ENCODE measurements at regions not wholly inside any gene's neighbourhood (a gene's known extent, or its start where the extent isn't known, plus 50 kb on each side); places are given as distances from the start of the nearest gene placed in this dataset.

DNA sequence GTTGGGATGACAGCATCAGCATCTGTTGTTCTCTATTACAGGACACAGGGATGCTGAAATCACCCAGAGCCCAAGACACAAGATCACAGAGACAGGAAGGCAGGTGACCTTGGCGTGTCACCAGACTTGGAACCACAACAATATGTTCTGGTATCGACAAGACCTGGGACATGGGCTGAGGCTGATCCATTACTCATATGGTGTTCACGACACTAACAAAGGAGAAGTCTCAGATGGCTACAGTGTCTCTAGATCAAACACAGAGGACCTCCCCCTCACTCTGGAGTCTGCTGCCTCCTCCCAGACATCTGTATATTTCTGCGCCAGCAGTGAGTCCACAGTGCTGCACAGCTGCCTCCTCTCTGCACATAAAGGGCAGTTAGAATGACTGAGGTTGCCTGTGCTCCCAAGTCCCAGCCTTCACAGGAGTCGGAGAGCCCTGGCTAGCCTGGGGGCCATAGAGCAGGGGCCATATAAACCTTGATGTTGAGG, 142.2 kb upstream of the PRSS58 start:
- DNase-seq, result no peak

DNA sequence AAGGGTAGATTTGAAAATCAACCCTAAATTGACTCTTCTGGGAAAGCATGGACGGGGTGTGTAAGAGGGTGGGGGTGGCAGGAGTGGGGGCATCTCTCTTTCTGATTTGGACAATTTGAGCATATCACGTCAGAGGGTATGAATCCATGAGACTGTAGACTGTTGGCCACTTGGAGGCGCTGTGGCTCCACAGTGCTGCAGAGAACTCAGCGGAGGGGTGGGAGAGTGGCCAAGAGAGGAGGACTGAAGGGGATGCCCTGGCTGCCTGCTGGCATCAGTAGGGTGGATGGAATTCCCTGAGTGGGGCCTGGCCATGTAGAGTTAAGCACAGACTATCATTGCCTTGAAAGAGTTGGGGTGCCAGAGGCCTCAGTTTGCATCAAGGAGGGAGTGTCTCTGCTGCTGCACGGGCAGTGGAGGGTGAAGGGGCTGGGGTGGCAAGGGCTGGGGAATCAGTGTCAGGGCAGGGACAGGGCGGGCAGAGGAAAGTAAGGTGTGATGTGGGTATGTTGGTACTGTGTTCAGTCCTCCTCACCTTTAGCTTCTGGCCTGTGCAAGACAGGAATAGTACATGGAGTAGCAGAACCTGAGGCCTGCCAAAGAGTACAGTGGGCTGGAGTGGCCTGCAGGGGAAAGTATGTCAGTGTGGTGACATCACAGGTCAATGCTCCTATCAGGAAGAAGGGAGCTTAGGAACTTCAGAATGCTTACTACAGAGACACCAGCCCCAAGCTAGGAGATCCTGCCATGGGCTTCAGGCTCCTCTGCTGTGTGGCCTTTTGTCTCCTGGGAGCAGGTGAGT, 133.5 kb upstream of the PRSS58 start:
- DNase-seq, result no peak

DNA sequence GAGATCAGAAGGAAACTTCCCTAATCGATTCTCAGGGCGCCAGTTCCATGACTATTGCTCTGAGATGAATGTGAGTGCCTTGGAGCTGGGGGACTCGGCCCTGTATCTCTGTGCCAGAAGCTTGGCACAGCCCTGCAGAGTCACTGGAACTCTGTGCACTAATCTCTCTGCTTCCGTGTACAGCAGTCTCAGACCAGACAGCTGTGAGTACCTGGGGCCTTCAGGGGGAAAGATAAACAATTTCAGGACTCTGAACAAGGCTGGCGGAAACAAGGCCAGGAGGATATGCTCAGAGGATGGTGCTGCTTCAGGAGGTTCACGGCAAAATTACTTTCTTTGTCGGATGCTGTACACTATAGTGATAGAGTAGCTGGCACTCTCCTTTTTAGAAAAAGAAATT, 131.7 kb upstream of the PRSS58 start:
- no peak for DNase-seq

DNA sequence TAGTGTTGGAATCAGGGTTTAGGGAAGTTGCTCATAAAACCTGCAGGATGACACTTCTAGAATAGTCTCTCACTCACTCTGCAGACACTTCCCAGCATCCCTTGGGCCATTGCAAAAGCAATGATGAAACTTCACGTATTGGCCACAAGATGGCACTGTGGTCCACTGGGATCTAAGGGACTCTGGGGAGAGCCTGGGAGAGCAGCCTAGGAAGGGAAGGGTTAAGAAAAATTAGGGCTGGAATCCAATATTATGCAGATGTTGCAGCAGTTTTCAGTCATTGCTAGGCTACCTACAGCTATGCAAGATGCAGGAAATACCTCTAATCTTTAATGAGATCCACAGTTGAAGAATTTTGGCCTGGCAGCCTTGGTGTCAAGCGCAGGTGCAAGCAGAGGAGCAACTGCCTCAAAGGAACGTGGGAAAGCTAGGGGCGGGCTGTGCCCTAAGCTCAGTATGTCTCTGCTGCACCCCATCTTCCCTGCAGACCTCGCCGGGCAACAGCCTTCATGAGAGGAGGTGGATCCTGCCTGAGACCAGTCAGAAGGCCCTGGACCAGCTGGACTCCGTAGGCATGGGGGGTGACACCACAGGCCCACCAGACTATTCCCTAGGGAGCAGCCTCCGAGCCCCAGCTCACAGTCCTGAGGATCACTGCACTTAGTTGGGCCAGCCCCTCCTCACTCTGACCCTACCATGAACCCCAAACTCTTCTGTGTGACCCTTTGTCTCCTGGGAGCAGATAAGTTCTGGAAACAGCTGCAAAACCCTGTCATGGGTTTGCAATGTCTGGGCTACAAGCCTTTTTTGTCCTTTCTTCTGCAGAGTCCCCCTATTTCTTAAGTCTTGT, 127.9 kb upstream of the PRSS58 start:
- peak; percentile 27 for DNase-seq

DNA sequence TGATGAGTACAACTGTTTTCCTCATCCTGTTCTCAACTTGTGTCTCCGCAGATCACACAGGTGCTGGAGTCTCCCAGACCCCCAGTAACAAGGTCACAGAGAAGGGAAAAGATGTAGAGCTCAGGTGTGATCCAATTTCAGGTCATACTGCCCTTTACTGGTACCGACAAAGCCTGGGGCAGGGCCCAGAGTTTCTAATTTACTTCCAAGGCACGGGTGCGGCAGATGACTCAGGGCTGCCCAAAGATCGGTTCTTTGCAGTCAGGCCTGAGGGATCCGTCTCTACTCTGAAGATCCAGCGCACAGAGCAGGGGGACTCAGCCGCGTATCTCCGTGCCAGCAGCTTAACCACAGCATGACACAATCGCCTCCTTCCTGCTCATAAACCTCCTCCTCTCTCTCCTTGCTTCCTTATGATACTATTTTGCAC, 126.7 kb upstream of the PRSS58 start:
- no peak for DNase-seq

DNA sequence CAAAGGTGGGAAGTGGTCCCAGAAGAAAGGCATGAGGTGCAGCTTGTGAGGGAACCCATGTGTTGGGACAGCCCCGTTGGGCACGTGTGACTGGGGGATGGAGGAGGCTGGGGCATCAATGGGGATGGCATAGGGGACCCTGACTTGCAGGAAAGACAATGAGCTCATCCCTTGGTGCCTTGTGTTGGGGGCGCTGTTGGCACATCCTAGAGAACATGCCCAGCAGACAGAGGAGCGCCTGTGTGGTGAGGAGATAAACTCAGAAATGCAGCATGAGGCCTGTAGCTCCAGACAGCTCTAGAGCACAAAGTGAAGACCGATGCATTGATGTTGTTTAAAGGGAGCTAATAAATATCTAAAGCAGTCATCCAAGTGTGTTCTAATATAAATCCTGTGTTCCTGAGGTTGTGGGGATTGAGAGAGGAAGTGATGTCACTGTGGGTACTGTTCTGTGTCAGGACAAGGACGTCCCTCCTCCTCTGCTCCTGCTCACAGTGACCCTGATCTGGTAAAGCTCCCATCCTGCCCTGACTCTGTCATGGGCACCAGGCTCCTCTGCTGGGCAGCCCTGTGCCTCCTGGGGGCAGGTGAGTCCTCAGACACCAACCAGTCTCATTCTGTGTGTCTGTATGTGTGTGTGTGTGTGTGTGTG, 126.1 kb upstream of the PRSS58 start:
- no peak for DNase-seq

DNA sequence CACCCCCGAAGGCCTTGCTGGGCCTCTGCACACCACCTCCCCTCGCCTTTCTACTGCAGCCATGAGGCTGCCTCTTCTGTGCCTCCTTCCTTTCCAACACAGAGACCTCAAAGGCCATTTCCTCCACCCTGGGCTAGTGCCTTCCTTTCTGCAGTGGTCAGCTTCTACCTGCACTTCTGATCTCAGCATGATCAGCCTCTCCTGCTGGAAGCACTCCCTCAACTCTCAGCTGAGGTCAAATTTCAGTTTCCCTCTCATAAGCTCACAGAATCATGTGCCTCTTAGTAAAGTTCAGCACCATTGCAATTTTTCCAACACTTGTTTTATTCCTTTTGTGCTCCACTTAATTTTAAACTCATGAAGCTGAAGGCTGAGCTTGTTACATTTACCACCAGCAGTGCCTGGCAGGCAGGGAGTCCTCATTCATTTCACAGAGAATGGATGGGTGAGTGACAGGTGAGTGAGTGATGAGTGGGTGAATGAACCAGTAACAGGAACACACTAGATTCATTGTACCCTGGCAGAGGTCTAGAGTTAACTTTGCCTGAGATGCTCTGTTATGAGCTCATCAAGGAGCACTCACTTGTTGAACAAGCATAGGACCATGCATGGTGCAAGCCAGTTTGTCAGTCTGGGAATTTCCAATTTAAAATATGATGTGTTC, 124.0 kb upstream of the PRSS58 start:
- no peak for DNase-seq

DNA sequence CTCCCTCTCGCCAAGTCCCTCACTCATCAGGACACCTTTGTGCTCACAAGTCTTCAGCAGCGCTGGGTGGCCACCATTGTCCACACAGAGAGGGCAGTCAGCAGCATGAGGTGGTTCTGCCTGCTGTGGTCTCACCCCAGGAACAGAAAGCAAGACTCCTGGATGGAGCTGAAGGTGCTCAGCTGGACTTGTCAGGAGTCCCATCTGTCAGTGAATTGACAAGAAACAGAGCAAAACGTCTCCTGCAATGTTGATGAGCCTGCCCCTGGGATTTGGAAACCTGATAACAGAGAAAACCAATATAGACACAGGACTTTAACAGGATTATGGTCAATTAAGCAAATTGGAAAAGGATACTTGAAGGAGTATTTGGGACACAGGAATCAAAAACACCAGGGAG, 122.2 kb upstream of the PRSS58 start:
- no peak for DNase-seq

DNA sequence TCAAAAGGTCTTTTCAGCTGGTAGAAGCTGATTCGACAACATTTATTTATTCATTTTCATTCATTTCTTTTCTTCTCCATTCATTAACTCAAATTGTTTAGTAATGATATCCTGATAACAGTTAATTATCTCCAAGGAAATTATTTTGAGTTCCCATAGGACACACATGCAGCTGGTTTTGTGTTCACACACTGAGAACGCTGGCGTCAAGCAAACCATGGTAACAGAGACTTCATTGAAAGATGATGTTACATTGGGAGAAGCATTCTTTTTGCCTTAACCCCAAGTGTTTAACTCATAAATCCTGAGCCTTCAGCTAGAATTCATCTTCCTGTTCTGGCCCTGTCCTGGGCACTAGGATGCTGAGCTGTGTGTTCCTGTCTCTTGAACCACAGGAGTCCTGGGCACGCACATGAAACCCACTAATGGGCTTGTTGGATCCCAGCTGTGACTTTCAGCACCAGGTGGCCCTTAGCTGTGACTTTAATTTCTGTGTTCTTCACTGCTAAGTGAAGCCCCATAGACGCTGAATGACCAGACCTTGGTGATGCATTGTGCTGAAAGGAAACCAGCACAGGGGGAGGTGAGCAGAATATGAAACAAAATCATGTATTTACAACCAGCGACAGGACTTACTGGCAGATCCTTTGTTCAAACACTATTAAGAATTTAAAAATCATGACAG, 121.5 kb upstream of the PRSS58 start:
- DNase-seq, result no peak

DNA sequence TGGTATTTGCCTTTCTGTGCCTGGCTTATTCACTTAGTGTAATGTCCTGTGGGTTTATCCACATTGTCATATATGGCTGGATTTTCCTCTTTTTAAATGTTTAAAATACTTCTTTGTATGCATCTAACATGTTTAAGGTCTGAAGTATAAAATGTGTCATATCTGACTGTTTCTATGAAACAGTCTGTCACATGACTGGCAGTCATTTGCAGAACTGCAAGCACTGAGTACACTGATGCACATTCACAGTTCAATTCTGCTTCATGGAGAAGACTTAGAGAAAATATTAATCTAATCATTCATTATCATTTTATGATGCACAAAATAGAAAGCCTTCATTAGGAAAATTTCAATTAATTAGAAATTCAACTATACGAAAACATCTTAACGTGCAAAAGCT, 119.7 kb upstream of the PRSS58 start:
- no peak for DNase-seq

DNA sequence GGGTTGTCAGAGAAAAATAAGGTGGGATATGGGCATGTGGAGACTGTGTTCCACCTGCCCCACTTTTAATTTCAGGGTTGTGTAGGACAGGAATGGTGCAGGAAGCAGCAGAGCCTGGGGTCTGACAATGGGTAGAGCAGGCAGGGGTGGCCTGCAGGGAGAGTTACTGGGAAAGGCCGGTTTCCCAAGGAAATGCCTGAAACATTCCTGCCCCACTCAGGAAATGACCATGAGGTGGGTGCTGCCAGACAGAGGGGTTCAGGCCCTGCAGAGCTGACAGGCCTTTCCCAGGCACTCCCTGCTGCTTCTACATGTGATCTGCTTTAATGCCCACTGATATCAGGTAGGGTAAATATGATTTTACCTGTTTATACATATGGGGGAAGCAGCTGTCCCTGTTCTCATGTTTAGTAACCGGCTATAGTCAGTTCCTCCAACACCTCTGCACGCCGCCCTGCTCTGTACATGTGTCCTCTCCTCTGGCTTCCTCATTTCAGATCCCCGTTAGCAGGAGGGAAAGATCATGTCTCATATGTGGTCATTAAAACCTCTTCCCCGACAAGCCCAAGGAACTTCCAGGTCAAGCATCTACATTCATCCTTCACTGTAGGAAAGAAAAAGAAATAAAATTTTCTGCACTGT, 118.6 kb upstream of the PRSS58 start:
- DNase-seq, result no peak

DNA sequence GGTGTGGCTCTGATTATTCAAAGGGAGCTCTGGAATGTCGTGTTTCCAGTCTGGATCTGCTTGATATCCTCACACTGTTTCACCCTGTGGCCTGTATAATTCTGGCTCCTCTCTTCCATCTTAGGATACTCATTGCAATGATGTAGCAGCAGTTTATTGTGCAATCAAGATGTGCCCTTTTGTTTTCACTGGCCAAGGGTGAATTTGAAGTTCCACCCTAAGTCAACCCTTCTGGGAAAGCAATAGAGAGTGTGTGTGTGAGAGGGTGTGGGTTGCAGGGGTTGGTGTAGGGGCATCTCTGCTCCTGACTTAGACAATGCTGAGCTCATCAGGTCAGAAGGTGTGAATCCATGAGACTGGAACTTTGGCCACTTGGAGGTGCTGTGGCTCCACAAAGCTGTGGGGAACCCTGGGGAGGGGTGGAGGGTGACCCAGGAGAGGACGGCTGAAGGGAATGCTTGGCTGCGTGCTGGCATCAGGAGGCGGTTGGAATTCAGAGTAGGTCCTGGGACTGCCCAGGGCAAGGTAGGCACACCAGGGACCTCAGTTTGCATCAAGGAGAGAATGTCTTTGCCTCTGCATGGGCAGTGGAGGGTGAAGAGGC, 118.0 kb upstream of the PRSS58 start:
- no peak for DNase-seq

DNA sequence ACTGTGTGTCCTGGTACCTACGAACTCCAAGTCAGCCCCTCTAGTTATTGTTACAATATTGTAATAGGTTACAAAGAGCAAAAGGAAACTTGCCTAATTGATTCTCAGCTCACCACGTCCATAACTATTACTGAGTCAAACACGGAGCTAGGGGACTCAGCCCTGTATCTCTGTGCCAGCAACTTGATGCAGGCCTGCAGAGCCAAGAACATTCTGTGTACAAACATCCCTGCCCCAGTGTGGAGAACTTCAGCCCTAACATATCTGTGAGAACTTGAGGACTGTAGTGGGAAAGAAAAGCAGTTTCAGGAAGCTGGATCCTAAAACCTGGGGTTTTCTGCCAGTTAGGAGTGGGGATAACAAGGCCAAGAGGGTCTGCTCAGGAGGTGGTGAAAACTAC, 114.9 kb upstream of the PRSS58 start:
- no peak for DNase-seq

DNA sequence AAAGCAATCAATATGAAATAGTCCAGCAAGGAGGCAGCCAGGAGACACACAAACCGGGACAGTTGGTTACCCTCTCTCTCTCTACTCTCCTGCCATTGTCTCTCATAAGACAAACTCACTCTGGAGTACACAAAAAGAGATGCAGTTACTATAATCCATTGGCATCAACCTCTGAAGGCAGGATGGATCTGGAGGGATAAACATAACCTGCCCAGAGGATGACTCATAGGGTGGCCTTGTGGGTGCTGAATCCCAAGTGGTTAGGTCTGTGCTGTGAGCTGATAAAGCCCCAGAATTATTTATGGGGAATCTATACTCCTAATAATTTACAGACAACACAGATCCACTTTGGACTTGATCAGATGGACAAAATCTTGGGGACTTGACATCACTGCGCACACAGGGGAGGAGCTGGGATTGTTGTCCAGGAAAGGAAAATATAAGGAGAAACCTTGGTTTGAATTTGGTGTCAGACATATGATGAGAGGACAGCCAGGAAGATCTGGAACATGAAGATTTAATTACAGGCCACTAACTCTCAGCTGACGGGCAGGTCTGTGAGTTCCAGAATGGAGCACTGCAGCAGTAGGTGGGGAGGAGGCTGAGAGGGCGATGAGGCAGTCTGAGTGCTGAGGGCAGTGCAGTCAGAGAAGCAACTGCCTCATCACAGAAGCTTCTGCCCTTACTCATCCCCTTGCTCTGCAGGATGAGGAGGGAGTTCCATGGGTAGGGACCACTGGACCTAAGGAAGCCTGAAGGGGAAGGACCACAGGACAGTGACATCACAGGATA, 113.9 kb upstream of the PRSS58 start:
- DNase-seq, result no peak

DNA sequence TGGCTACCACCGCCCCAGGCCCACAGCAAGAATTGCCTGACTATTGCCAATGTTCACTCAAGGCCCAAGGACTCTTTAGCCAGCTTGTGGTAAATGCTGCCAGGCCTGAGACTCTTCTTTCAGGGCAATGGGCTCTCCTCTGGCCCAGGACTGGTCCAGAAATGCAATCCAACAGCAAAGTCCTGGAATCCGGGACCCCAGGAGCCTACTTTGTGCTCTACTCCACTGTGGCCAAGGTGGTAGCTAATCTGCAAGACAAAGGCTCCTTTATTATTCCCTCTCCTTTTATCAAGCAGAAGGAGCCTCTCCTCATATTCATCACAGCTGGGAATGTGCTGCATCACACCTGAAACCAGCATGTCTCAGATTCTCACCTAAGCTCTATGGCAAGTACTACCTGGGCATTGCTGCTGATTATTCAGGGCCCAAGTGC, 107.6 kb upstream of the PRSS58 start:
- DNase-seq, result no peak

DNA sequence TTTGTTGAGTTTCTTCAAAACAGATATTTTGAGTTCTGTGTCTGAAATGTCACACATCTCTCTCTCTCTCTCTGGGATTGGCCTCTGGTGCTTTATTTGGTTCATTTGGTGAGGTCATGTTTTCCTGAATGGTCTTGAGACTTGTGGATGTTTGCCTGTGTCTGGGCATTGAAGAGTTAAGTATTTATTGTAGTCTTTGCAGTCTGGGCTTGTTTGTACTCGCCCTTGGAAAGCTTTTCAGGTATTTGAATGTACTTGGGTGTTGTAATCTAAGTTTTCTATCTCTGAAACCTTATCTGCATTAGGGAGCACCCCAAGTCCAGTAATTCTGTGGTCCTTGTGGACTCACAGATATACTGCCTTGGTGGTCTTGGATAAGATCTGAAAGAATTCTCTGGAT, 106.7 kb upstream of the PRSS58 start:
- DNase-seq, result no peak

DNA sequence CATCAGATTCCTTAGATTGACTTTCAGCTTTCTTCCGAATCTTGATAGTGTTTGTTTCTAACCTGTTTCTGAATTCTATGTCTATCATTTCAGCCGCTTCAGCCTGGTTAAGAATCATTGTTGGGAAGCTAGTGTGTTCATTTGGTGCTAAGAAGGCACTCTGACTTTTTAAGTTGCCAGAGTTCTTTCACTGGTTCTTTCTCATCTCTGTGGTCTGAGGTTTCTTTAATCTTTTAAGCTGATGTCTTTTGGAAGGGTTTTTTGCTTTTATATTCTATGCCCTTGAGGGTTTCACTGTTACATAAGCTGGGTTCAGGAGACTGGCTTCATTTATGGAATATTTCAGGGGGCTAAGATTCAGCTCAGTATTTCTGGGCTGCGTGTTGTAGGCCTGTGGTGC, 104.5 kb upstream of the PRSS58 start:
- DNase-seq, result no peak

DNA sequence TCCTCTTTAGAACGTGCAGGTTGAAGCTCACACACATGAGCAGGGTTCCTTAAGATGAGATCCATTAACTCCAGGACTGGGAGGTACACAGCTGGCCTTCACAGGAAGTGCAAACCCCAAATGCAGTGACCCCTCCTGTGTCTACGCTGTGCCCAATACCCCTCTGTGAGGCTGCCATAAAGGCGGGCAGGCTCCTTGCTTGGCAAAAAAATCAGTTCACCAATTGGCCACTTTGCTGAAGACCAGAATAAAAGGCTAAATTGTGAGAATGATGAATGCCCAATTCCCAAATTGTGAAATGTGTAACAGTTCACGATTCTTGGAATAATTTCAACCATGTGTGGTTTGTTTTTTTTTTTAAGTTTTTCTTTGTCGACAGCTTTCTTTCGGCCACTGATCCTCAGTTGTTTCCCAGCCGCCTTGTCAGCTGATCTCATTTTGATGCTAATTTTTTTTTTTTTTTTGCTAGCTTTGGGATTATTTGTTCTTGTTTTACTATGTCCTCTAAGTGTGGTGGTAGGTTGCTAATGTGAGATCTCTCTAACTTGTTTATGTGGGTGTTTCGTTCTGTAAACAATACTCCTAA, 101.9 kb upstream of the PRSS58 start:
- DNase-seq, result no peak

DNA sequence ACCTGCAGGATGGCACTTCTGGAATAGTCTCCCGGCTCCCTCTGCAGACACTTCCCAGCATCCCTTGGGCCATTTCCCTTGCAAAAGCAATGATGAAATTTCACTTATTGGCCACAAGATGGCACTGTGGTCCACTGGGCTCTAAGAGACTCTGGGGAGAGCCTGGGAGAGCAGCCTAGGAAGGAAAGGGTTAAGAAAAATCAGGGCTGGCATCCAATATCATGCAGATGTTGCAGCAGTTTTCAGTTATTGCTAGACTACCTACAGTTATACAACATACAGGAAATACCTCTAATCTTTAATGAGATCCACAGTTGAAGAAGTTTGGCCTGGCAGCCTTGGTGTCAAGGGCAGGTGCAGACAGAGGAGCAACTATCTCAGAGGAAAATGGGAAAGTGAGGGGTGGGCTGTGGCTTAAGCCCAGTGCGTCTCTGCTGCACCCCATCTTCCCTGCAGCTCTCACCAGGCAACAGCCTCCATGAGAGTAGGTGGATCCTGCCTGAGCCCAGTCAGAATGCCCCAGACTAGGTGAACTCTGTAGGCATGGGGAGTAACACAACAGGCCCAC, 100.2 kb upstream of the PRSS58 start:
- peak; percentile 57 for DNase-seq

DNA sequence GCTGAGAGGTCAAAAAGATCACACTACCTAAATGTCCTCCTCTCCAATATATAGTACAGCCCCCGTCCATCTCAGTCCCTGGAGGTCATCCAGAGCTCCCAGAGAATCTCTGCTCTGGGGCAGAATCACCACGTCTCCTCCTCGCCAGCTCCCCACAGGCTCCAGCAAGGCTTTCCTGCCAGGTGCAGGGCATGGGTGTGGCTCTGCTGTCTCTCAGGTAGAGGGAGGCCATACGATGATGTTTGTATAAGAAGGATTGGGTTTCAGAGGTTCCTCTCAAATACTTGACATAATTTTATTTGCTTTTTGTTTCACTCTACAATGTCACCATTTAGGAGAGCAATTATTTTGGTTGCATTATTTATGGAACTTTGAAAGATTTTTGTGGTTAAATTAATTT, 98.3 kb upstream of the PRSS58 start:
- no peak for DNase-seq

Measured in retina (tissue), 1 donor.